ENCODE measurements at regions not wholly inside any gene's neighbourhood (a gene's known extent, or its start where the extent isn't known, plus 50 kb on each side); places are given as distances from the start of the nearest gene placed in this dataset.
A peak's percentile ranks its signal among the peaks of the same experiment; 100 is the strongest.
"Not testable (repeated sequence)": the region's sequence is repeated elsewhere in the genome, so short reads cannot be mapped to it uniquely, and the experiment has no call there.

GRCh38 chr7:26061678-26062603, 90.1 kb upstream of the NFE2L3 start:
- peak in 15 of 56 donors; percentile 0 to 46 (median 2) for DNase-seq

- no peak for DNase-seq
These were observed 86.3 kb upstream of the NFE2L3 start for GRCh38 chr7:26065652-26066051.

GRCh38 chr7:26066736-26067135, 85.3 kb upstream of the NFE2L3 start:
- no peak for DNase-seq

GRCh38 chr7:26070290-26070689, 81.7 kb upstream of the NFE2L3 start:
- DNase-seq = no peak

GRCh38 chr7:26071622-26072456, 80.2 kb upstream of the NFE2L3 start:
- no peak for DNase-seq

GRCh38 chr7:26073041-26073440, 79.0 kb upstream of the NFE2L3 start:
- no peak for DNase-seq

GRCh38 chr7:26074919-26075318, 77.1 kb upstream of the NFE2L3 start:
- DNase-seq = no peak

- no peak for DNase-seq
These were observed 75.3 kb upstream of the NFE2L3 start for GRCh38 chr7:26076691-26077090.

- peak in 44 of 56 donors; percentile 1 to 71 (median 18) for DNase-seq
These were observed 73.3 kb upstream of the NFE2L3 start for GRCh38 chr7:26078437-26079336.

GRCh38 chr7:26081638-26082037, 70.4 kb upstream of the NFE2L3 start:
- DNase-seq = no peak

- DNase-seq = no peak
These were observed 68.9 kb upstream of the NFE2L3 start for GRCh38 chr7:26083113-26083512.

GRCh38 chr7:26084418-26084817, 67.6 kb upstream of the NFE2L3 start:
- no peak for DNase-seq

GRCh38 chr7:26085771-26086170, 66.2 kb upstream of the NFE2L3 start:
- DNase-seq = no peak

- no peak for DNase-seq
These were observed 64.5 kb upstream of the NFE2L3 start for GRCh38 chr7:26087321-26088091.

- DNase-seq = not testable (repeated sequence)
These were observed 62.5 kb upstream of the NFE2L3 start for GRCh38 chr7:26089469-26089868.

- DNase-seq = peak in 9 of 56 donors; percentile 4 to 67 (median 17)
These were observed 61.0 kb upstream of the NFE2L3 start for GRCh38 chr7:26090927-26091519.

GRCh38 chr7:26091933-26092332, 60.1 kb upstream of the NFE2L3 start:
- no peak for DNase-seq

- DNase-seq = no peak
These were observed 59.0 kb upstream of the NFE2L3 start for GRCh38 chr7:26093023-26093422.

GRCh38 chr7:26096136-26096535, 55.9 kb upstream of the NFE2L3 start:
- DNase-seq = no peak
